Gastrocnemius medialis (tissue), 4 donors: ENCODE measurements at regions not wholly inside any gene's neighbourhood (a gene's known extent, or its start where the extent isn't known, plus 50 kb on each side); places are given as distances from the start of the nearest gene placed in this dataset.

Experiments used
- CTCF ChIP-seq, 5 experiments: fragments of 450-650 bp in 3 of 5; fragments of 200-600 bp in 2 of 5; sonication (generic) in 2 of 5; IDR thresholded peaks in 4 of 5; conservative IDR thresholded peaks in 1 of 5; 1 replicate in 4 of 5; 2 replicates in 1 of 5; pipeline ENCODE4 v1.5.1; 2016 to 2019; ENCODE audit warnings: antibody characterized with exemption in 5 of 5, mild to moderate bottlenecking in 3 of 5, moderate library complexity in 3 of 5
- POLR2A ChIP-seq, 2 donors: fragments of 450-650 bp; IDR thresholded peaks; one replicate each; pipeline ENCODE4 v1.6.1; 2017; ENCODE audit warnings: antibody characterized with exemption in 2 of 2, mild to moderate bottlenecking in 2 of 2, moderate library complexity in 2 of 2

- TF ChIP-seq CTCF (IDR thresholded peaks at IDR 0.05 in 4 of 5, conservative IDR thresholded peaks at IDR 0.05 in 1 of 5) (no peak), POLR2A (IDR thresholded peaks at IDR 0.05) (no peak)
Observed at GRCh38 chr11:95346265-95346664, 115.3 kb upstream of the SESN3 start.
